ENCODE measurements at regions not wholly inside any gene's neighbourhood (a gene's known extent, or its start where the extent isn't known, plus 50 kb on each side); places are given as distances from the start of the nearest gene placed in this dataset.

- no peak for DNase-seq
Measured at GRCh38 chr11:128407962-128408361, 179.4 kb downstream of the ETS1 start.

- no peak for DNase-seq
Measured at GRCh38 chr11:128405714-128406662, 181.4 kb downstream of the ETS1 start.

DNA sequence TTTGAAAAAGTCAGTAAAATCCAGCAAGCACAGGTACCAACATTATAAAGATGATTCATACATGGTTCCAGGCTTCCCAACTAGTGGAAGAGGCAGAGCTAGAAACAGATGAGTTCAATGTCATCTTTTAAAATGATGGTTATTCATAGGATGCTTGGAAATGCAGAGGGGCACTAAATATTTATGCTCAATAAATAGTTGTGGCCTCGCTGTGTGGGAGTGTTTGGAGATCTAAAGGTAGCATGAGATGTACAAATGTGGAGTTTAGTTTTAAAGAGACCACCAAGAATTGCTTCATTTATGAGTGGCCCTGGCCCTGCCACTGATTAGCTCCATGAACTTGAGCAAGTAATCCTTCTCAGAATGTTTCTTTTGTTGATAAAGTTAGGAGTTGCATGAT lies 182.2 kb downstream of the ETS1 start:
- no peak for DNase-seq

DNA sequence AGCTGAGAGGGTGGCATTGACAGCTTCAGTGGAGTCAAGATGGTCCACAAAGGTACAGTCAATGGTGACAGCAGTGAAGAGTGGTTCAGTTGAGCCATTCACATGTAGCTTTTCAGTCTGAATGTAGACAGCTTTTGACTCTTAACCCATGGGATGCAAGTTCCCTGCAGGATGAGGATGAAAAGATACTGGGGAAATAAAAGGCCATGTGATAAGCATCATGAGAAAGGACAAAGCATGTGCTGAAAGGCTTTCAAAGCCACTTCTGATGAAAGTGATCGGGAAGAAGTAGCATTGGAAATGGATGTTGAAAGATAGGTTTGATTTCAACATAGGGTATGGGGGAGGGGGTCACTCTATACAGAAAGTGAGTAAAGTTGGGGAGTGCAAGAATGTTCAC lies 182.9 kb downstream of the ETS1 start:
- DNase-seq, result no peak

DNA sequence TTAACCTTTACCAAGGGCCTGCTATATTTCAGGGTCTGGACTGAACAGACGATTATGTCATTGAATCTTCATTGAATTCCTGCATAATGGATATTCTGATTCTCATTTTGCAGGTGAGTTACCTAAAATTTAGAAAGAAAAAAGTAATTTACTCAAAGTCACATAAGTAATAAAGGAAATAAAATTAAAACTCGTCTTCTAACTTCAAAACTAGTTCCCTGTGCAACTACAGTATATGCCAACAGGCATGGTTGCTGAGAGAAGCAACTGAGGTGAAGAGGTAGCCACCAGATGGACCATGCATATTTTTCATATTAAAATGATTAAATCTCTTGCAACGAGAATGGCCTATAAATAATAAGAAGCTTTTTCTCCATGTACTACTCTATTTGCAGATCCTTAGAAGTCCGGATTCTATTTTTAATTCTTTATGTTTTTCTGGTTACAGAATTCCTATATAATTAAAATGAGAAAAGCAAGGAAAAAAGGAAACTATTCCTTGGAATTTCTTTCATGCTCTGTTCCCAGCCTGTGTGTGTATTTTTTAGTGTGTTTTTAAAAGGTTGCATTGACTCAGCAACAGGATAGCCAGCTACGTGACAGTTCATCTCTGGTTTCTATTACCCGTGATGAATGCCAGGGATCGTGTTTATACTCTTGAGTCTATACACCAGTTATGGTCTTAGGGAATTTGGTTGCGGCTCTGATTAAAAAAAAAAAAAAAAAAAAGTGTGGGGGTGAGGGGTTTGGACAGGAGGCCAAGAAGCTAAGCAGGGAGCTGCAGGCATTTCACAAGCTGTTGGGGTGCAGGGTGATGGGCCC lies 186.8 kb downstream of the ETS1 start:
- DNase-seq, result no peak

- no peak for DNase-seq
Measured at GRCh38 chr11:128399251-128400121, 187.9 kb downstream of the ETS1 start.

GRCh38 chr11:128398517-128399250 lies 188.7 kb downstream of the ETS1 start:
- no peak for DNase-seq

GRCh38 chr11:128397362-128397761 lies 190.0 kb downstream of the ETS1 start:
- no peak for DNase-seq

DNA sequence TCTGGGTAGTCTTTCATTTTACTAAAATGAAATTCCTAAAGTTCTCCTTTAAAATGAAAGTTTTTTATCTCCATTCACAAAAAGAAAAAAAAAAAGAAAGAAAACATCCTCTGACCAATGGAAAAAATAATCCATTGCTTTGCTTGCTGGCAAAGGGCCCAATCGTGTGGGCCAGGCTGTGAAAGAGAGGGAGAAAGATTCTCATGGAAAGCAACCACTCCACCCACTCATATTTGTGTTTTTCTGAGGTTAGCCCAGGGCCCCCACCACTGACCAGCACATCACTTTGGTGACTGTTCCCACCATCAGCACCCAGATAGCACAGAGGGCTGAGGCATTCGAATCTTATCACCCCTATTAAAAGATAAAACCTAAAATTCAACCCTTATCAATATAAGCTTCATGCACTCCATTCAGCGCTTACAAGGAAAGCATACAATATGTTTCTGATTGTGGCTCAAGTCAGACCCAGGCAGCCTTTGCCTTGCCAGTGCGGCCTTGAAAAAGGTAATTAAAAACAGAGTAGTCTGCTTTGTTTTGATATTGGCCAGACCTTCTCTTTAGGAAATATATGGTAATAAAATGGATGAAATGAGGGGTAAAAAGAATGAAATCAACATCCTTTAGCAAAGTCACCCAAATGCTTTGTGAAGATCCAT lies 192.8 kb downstream of the ETS1 start:
- no peak for DNase-seq

DNA sequence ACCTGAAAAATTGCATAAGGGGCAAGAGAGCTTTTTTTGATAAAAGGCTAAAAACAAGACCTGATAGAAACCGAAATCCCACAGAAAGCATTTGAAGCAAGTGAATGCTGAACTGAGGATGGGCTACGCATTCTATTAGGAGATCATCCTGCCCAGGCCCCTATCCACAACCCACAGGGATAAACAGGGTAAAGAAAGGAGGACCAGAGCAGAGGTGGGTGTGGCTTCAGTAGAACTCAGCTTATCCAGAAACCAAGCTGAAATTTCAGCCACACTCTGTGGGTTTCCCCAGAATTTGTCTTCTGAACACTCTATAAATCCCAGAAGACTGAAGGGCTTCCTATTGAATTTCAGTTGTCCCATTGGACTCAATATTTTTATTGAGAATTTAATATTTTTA lies 195.1 kb downstream of the ETS1 start:
- DNase-seq, result no peak

DNA sequence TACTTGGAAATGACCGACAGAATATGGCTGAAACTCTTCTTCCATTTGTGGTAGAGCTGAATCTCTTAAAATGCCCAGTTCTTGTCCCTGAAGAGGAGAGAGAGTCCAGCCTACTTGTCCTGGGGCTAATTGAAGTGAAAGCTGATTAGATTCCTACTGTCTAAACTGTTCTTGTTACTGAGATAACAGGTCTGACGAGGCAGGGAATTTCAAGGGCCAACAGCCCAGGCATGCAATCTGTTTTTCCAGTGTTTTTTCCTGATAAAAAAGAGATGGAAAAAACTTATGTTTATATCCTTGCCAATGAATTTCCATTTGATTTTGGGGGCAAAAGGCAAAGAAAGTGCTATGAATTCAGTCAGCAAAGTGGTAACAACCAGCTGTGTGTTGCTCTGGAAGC lies 195.5 kb downstream of the ETS1 start:
- DNase-seq, result no peak

- DNase-seq, result no peak
Measured at GRCh38 chr11:128390246-128390645, 197.1 kb downstream of the ETS1 start.

GRCh38 chr11:128389461-128389976 lies 197.8 kb downstream of the ETS1 start:
- DNase-seq, result no peak

DNA sequence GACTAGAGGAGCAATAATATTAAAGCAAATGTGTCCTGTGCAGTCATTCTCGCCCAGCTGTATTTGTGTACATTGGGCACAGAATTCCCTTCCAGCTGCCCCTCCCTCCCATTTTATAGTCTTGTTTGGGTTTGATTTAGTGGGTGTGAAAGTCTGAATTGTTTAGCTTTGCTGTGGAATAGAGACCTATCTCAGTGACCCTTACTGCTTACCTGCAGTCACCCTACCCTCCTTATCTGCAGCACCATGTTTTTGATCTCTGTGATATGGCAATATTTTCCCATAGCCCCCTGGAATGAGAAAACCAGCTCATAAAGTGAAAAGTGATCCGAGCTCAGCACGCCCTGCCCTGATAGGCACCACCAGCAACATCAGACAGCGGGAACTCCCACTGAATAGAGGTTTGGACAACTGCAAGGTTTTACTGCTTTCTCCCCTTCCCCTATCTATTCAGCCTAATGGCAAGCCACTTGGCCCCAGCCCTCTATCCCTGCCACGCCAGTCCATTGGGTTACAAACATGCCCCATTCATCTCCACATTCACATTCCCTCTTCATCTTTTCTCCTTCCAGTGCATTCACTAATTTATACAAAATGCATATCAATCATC lies 199.0 kb downstream of the ETS1 start:
- DNase-seq, result no peak

GRCh38 chr11:128379587-128380580 lies 207.5 kb downstream of the ETS1 start:
- DNase-seq, result peak; percentile 5

DNA sequence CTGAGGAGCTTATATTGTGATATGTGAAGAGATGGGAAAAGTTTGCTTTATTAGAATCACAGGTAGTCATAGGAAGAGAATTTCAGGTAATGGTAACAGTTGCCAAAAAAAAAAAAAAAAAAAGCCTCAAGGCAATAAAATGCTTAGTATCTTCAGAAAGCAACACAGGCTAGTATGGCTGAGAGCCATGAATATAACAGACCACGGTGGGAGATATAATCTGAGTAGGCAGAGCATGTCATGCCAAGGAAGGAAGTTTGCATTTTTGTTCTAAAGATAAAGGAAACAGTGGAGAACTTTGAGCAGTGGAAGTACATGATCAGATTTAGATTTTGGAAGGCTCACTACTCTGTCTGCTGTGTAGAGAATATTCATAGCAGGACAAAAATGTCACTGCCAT lies 211.4 kb downstream of the ETS1 start:
- peak; percentile 66 for DNase-seq

DNA sequence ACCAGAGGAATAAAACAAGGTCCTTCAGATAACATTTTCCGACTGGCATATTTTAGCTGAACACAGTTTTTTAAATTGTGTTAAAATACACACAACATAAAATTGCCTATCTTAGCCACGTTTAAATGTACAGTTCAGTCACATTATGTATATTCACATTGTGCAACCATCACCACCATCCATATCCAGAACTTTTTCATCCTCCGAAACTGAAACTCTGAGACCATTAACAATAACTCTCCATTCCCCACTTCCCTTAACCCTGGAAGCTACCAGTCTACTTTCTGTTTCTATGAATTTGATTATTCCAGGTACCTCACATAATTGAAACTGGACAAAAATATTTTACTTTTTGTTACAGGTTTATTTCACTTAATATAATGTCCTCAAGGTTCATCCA lies 213.3 kb downstream of the ETS1 start:
- no peak for DNase-seq

DNA sequence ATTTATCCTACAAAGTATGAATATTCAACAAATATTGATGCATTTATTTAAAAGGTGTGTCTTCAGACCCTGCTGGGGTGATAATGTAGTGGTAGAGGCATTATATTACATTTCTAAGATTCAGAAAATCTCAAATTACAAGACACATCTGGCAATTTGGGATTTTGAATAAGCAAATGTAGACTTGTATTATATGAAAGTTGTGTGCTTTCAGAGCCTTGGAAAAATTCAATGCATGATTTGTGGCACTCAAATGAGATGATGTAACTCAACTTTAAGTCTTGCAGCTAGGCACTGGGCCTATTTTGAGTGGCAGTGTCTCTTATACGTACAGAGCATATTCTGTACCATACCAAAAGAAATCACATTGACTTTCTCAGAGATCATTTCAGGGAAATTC lies 214.4 kb downstream of the ETS1 start:
- no peak for DNase-seq

- DNase-seq, result no peak
Measured at GRCh38 chr11:128367573-128367972, 219.8 kb downstream of the ETS1 start.

DNA sequence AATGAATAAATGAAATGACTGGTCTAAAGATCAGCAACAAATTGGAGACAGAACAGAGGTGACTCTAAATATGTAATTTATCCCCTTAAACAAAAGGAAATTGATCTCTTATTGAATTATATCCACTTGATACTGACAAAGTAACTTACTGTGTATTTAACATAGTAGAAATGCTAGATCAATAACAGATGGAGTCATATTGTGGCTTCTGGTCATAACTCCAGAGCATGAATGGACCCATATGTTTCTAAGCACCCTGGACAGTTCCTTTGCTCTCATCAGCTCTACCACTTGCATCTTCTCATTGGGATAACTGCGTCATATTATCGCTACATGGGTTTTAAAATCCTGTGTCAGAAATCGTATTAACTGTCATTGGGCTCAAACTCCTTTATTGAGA lies 222.3 kb downstream of the ETS1 start:
- peak; percentile 80 for DNase-seq

All from hematopoietic multipotent progenitor cell treated with erythropoietin and hydrocortisone succinate and interleukin-3 and kit ligand, for 6 days (in vitro differentiated cells).